ENCODE measurements at regions not wholly inside any gene's neighbourhood (a gene's known extent, or its start where the extent isn't known, plus 50 kb on each side); places are given as distances from the start of the nearest gene placed in this dataset.
A peak's percentile ranks its signal among the peaks of the same experiment; 100 is the strongest.

GRCh38 chrX:131392666-131393065 is 103.6 kb upstream of the IGSF1 start:
- H3K27me3 ChIP-seq (ENCODE audit: control insufficient read depth in 4 of 4, insufficient read depth in 4 of 4, low read length in 3 of 4): peaks cover 0 to 4% (median 0%) of the 10 kb centered on the region in 4 donors

GRCh38 chrX:131393426-131393825 is 104.3 kb upstream of the IGSF1 start:
- TF ChIP-seq FOXA2 (IDR thresholded peaks at IDR 0.05) (peak; percentile 14), FOXA1 (IDR thresholded peaks at IDR 0.05) (no peak)
- no peaks in the 10 kb centered on the region for H3K9me3 ChIP-seq (ENCODE audit: control insufficient read depth in 4 of 4, low read length in 3 of 4)

More at GRCh38 chrX:131392666-131393065, 103.6 kb upstream of the IGSF1 start:
- H3K9me3 ChIP-seq (ENCODE audit: control insufficient read depth in 4 of 4, low read length in 3 of 4): peaks cover 0 to 7% (median 2%) of the 10 kb centered on the region in 4 donors
- WGBS: 81% methylated on average over 3 of the region's 3 CpGs
- peaks cover 0 to 6% (median 4%) of the 10 kb centered on the region in 4 donors for H3K4me1 ChIP-seq (ENCODE audit: control insufficient read depth in 4 of 4, insufficient read depth in 4 of 4, low read length in 3 of 4)
- no peak for TF ChIP-seq RAD21 (IDR thresholded peaks at IDR 0.05)
- no peak for TF ChIP-seq JUND (IDR thresholded peaks at IDR 0.05)
- no peak for TF ChIP-seq SP1 (IDR thresholded peaks at IDR 0.05)
- TF ChIP-seq YY1 (IDR thresholded peaks at IDR 0.05): no peak
- TF ChIP-seq NR2F2 (IDR thresholded peaks at IDR 0.05): no peak
- TF ChIP-seq HNF4A (conservative IDR thresholded peaks at IDR 0.05): no peak
- TF ChIP-seq HNF4G (IDR thresholded peaks at IDR 0.05): no peak
- no peak for TF ChIP-seq TAF1 (conservative IDR thresholded peaks at IDR 0.05)
- peaks cover 0 to 4% (median 0%) of the 10 kb centered on the region in 4 donors for H3K36me3 ChIP-seq (ENCODE audit: control insufficient read depth in 4 of 4, insufficient read depth in 3 of 4, low read depth in 1 of 4, low read length in 3 of 4)
- no peak overlapping the region for H3K4me3 ChIP-seq (ENCODE audit: low read depth in 1 of 3, low read length in 3 of 3)
- no peak for DNase-seq (ENCODE audit: low spot score)
- no peak overlapping the region for H3K9ac ChIP-seq (ENCODE audit: low read depth in 1 of 2, low read length in 2 of 2)
- H3K27ac ChIP-seq (ENCODE audit: low read depth in 1 of 2, low read length in 2 of 2): no peak overlapping the region

GRCh38 chrX:131394384-131394783 is 105.3 kb upstream of the IGSF1 start:
- DNase-seq (ENCODE audit: low spot score): no peak
- H3K9ac ChIP-seq (ENCODE audit: low read depth in 1 of 2, low read length in 2 of 2): no peak overlapping the region
- H3K27ac ChIP-seq (ENCODE audit: low read depth in 1 of 2, low read length in 2 of 2): no peak overlapping the region
- TF ChIP-seq HNF4A (conservative IDR thresholded peaks at IDR 0.05) (no peak), RXRA (IDR thresholded peaks at IDR 0.05) (no peak), MAX (IDR thresholded peaks at IDR 0.05) (no peak), HNF4G (IDR thresholded peaks at IDR 0.05) (no peak), ZBTB33 (IDR thresholded peaks at IDR 0.05) (no peak), EGR1 (IDR thresholded peaks at IDR 0.05; ENCODE audit: low read depth in 2 of 2) (no peak), CTCF (IDR thresholded peaks at IDR 0.05; ENCODE audit: low read depth, low read length, missing input control) (no peak), RAD21 (IDR thresholded peaks at IDR 0.05) (no peak), TAF1 (conservative IDR thresholded peaks at IDR 0.05) (no peak), FOXA2 (IDR thresholded peaks at IDR 0.05) (no peak), NR2F2 (IDR thresholded peaks at IDR 0.05) (no peak), ATF3 (IDR thresholded peaks at IDR 0.05) (no peak)
- H3K9me3 ChIP-seq (ENCODE audit: control insufficient read depth in 4 of 4, low read length in 3 of 4): no peaks in the 10 kb centered on the region
- H3K4me1 ChIP-seq (ENCODE audit: control insufficient read depth in 4 of 4, insufficient read depth in 4 of 4, low read length in 3 of 4): peaks cover 0 to 8% (median 7%) of the 10 kb centered on the region in 4 donors
- H3K4me3 ChIP-seq (ENCODE audit: low read depth in 1 of 3, low read length in 3 of 3): no peak overlapping the region
- 75% methylated on average over 2 of the region's 2 CpGs for WGBS
- H3K36me3 ChIP-seq (ENCODE audit: control insufficient read depth in 4 of 4, insufficient read depth in 3 of 4, low read depth in 1 of 4, low read length in 3 of 4): no peaks in the 10 kb centered on the region
- H3K27me3 ChIP-seq (ENCODE audit: control insufficient read depth in 4 of 4, insufficient read depth in 4 of 4, low read length in 3 of 4): peaks cover 0 to 4% (median 0%) of the 10 kb centered on the region in 4 donors

More at GRCh38 chrX:131393426-131393825, 104.3 kb upstream of the IGSF1 start:
- no peak for DNase-seq (ENCODE audit: low spot score)
- Histone ChIP-seq H3K27ac (ENCODE audit: low read depth in 1 of 2, low read length in 2 of 2) (no peak overlapping the region), H3K4me1 (ENCODE audit: control insufficient read depth in 4 of 4, insufficient read depth in 4 of 4, low read length in 3 of 4) (peaks cover 0 to 6% (median 4%) of the 10 kb centered on the region in 4 donors), H3K36me3 (ENCODE audit: control insufficient read depth in 4 of 4, insufficient read depth in 3 of 4, low read depth in 1 of 4, low read length in 3 of 4) (no peaks in the 10 kb centered on the region), H3K9ac (ENCODE audit: low read depth in 1 of 2, low read length in 2 of 2) (no peak overlapping the region), H3K4me3 (ENCODE audit: low read depth in 1 of 3, low read length in 3 of 3) (no peak overlapping the region), H3K27me3 (ENCODE audit: control insufficient read depth in 4 of 4, insufficient read depth in 4 of 4, low read length in 3 of 4) (peaks cover 0 to 4% (median 0%) of the 10 kb centered on the region in 4 donors)
- 58% methylated on average over 5 of the region's 5 CpGs for WGBS

Data from liver (tissue), 8 donors.